ENCODE measurements at regions not wholly inside any gene's neighbourhood (a gene's known extent, or its start where the extent isn't known, plus 50 kb on each side); places are given as distances from the start of the nearest gene placed in this dataset.

- H3K4me3 ChIP-seq (replicated peaks; ENCODE audit: low read depth, low read length), result no peak overlapping the region
- DNase-seq (ENCODE audit: extremely low read depth, low read depth), result no peak
- TF ChIP-seq CTCF (IDR thresholded peaks at IDR 0.05; ENCODE audit: low read depth, low read length, missing control alignments), result no peak
These were observed 74.2 kb upstream of the NGF start for GRCh38 chr1:115412286-115412685.

GRCh38 chr1:115411371-115412063 lies 73.5 kb upstream of the NGF start:
- no peak overlapping the region for H3K4me3 ChIP-seq (replicated peaks; ENCODE audit: low read depth, low read length)
- DNase-seq (ENCODE audit: extremely low read depth, low read depth), result peak; percentile 54
- TF ChIP-seq CTCF (IDR thresholded peaks at IDR 0.05; ENCODE audit: low read depth, low read length, missing control alignments), result no peak

- no peak for DNase-seq (ENCODE audit: extremely low read depth, low read depth)
These were observed 71.3 kb upstream of the NGF start for GRCh38 chr1:115409094-115410015.

GRCh38 chr1:115408533-115408932 lies 70.5 kb upstream of the NGF start:
- DNase-seq (ENCODE audit: extremely low read depth, low read depth), result no peak
- H3K4me3 ChIP-seq (replicated peaks; ENCODE audit: low read depth, low read length), result no peak overlapping the region
- no peak for TF ChIP-seq CTCF (IDR thresholded peaks at IDR 0.05; ENCODE audit: low read depth, low read length, missing control alignments)

More at GRCh38 chr1:115409094-115410015, 71.3 kb upstream of the NGF start:
- no peak for TF ChIP-seq CTCF (IDR thresholded peaks at IDR 0.05; ENCODE audit: low read depth, low read length, missing control alignments)
- H3K4me3 ChIP-seq (replicated peaks; ENCODE audit: low read depth, low read length), result no peak overlapping the region

- no peak for DNase-seq (ENCODE audit: extremely low read depth, low read depth)
- H3K4me3 ChIP-seq (replicated peaks; ENCODE audit: low read depth, low read length), result no peak overlapping the region
- no peak for TF ChIP-seq CTCF (IDR thresholded peaks at IDR 0.05; ENCODE audit: low read depth, low read length, missing control alignments)
These were observed 66.9 kb upstream of the NGF start for GRCh38 chr1:115404911-115405310.

- DNase-seq (ENCODE audit: extremely low read depth, low read depth), result no peak
- H3K4me3 ChIP-seq (replicated peaks; ENCODE audit: low read depth, low read length), result no peak overlapping the region
- no peak for TF ChIP-seq CTCF (IDR thresholded peaks at IDR 0.05; ENCODE audit: low read depth, low read length, missing control alignments)
These were observed 64.7 kb upstream of the NGF start for GRCh38 chr1:115402753-115403184.
